Parathyroid adenoma (tissue), 2 donors: ENCODE measurements at regions not wholly inside any gene's neighbourhood (a gene's known extent, or its start where the extent isn't known, plus 50 kb on each side); places are given as distances from the start of the nearest gene placed in this dataset.

ENCODE experiments used
- H2AFZ ChIP-seq: fragments of 300-600 bp; sonication (generic); one replicate; pipeline ENCODE4 v1.7.0; 2017; ENCODE audit warnings: antibody characterized with exemption, mild to moderate bottlenecking
- H3K27ac ChIP-seq: fragments of 300-600 bp; sonication (generic); one replicate; pipeline ENCODE4 v1.7.0; 2017
- H3K27me3 ChIP-seq: fragments of 300-600 bp; sonication (generic); one replicate; pipeline ENCODE4 v1.7.0; 2017; ENCODE audit warnings: low read length; ENCODE audit not compliant: control insufficient read depth, insufficient read depth
- H3K36me3 ChIP-seq: fragments of 300-600 bp; sonication (generic); one replicate; pipeline ENCODE4 v1.7.0; 2017; ENCODE audit warnings: low read length; ENCODE audit not compliant: control insufficient read depth, insufficient read depth
- H3K4me1 ChIP-seq: fragments of 300-600 bp; sonication (generic); one replicate; pipeline ENCODE4 v1.7.0; 2017; ENCODE audit warnings: control low read depth
- H3K4me2 ChIP-seq: fragments of 300-600 bp; sonication (generic); one replicate; pipeline ENCODE4 v1.7.0; 2017; ENCODE audit warnings: low read length
- H3K4me3 ChIP-seq: fragments of 300-600 bp; sonication (generic); one replicate; pipeline ENCODE4 v1.7.0; 2017; ENCODE audit warnings: low read depth, low read length
- H3K79me2 ChIP-seq: fragments of 300-600 bp; sonication (generic); one replicate; pipeline ENCODE4 v1.7.0; 2017; ENCODE audit warnings: control low read depth
- H3K9ac ChIP-seq: fragments of 300-600 bp; sonication (generic); one replicate; pipeline ENCODE4 v1.7.0; 2017; ENCODE audit warnings: mild to moderate bottlenecking
- H3K9me3 ChIP-seq: fragments of 300-600 bp; sonication (generic); one replicate; pipeline ENCODE4 v1.7.0; 2017; ENCODE audit warnings: low read length; ENCODE audit not compliant: control insufficient read depth
- TF ChIP-seq, protein P1 (sequence below): fragments of 300-600 bp; sonication (generic); IDR thresholded peaks from one replicate; pipeline ENCODE4 v1.7.0; 2017; ENCODE audit warnings: antibody characterized with exemption, mild to moderate bottlenecking
- donor health status: primary hyperparathyroidism.

DNA sequence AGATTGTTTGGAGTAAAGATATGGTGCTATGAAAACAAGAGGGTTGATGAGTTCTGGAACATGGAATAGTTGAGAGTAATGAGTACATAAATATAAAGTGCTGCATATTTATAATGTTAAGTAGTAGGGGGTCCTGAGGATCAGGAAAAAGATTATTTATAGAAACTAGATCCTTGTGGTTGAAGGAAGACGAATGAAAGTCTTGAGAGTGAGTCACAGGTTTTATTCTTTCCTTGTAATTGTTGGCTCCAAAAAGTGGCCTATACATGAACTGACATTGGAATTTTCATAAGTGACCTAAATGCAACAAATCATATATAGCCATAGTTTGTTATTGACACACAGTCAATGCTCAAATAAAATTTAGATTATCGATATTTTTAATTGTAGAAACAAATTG is 440.4 kb upstream of the PRICKLE1 start:
- Histone ChIP-seq H3K4me2 (no peak overlapping the region), H3K27ac (no peak overlapping the region), H3K9me3 (no peaks in the 10 kb centered on the region), H3K9ac (no peak overlapping the region), H3K27me3 (no peaks in the 10 kb centered on the region), H3K4me3 (no peak overlapping the region), H2AFZ (no peak overlapping the region), H3K36me3 (no peaks in the 10 kb centered on the region), H3K79me2 (no peaks in the 10 kb centered on the region), H3K4me1 (peaks cover 6% of the 10 kb centered on the region)
- TF ChIP-seq, protein P1, sequence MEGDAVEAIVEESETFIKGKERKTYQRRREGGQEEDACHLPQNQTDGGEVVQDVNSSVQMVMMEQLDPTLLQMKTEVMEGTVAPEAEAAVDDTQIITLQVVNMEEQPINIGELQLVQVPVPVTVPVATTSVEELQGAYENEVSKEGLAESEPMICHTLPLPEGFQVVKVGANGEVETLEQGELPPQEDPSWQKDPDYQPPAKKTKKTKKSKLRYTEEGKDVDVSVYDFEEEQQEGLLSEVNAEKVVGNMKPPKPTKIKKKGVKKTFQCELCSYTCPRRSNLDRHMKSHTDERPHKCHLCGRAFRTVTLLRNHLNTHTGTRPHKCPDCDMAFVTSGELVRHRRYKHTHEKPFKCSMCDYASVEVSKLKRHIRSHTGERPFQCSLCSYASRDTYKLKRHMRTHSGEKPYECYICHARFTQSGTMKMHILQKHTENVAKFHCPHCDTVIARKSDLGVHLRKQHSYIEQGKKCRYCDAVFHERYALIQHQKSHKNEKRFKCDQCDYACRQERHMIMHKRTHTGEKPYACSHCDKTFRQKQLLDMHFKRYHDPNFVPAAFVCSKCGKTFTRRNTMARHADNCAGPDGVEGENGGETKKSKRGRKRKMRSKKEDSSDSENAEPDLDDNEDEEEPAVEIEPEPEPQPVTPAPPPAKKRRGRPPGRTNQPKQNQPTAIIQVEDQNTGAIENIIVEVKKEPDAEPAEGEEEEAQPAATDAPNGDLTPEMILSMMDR: no peak

DNA sequence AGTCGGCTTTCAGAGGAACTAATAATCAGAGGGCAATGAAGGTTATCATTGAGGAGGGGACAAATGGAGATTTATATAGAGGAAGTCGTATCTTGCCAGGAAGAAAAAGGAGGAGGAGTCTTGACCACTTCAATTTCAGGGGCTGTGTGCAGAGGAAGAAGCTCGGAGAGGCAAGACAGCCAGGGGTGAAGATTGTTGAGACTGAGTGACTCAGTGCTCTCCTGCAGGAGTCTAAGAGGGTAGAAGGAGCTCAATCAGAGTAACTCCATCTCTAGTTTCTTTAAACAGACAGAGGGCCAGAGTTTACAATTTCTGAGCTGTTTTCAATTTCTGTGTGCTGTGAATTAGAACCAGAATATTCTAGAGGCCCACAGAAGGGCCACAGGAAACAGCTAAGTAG is 439.3 kb upstream of the PRICKLE1 start:
- H3K79me2 ChIP-seq: no peaks in the 10 kb centered on the region
- no peak overlapping the region for H2AFZ ChIP-seq
- H3K27ac ChIP-seq: no peak overlapping the region
- H3K9ac ChIP-seq: no peak overlapping the region
- H3K4me1 ChIP-seq: peaks cover 6% of the 10 kb centered on the region
- H3K27me3 ChIP-seq: no peaks in the 10 kb centered on the region
- no peak overlapping the region for H3K4me3 ChIP-seq
- TF ChIP-seq, protein P1: no peak
- H3K36me3 ChIP-seq: no peaks in the 10 kb centered on the region
- no peaks in the 10 kb centered on the region for H3K9me3 ChIP-seq
- H3K4me2 ChIP-seq: no peak overlapping the region

DNA sequence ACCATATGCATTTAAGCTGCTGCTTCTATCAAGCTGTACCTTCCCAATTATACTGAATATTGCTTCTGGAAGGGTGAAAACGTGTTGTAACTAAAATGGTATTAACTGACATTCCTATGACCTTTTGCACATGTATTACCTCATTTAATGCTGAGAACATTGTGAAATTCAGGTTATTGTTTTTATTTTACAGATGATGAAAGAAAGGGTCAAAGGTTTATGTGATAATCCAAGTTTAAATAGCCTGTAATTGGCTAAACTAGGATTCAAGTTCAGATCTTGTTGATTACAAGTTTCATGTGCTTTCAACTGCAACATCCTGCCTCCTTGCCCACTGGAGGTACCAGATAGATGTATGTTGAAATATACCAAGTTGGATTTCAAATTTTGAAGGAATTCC is 433.3 kb upstream of the PRICKLE1 start:
- Histone ChIP-seq H3K79me2 (no peaks in the 10 kb centered on the region), H3K4me3 (no peak overlapping the region), H3K27me3 (no peaks in the 10 kb centered on the region), H3K27ac (no peak overlapping the region), H3K36me3 (no peaks in the 10 kb centered on the region), H3K9me3 (no peaks in the 10 kb centered on the region), H3K9ac (no peak overlapping the region), H3K4me2 (no peak overlapping the region), H2AFZ (no peak overlapping the region), H3K4me1 (no peaks in the 10 kb centered on the region)
- TF ChIP-seq, protein P1: no peak

- Histone ChIP-seq H3K27ac (no peak overlapping the region), H3K9me3 (no peaks in the 10 kb centered on the region), H3K4me1 (no peaks in the 10 kb centered on the region), H3K4me2 (no peak overlapping the region), H3K27me3 (no peaks in the 10 kb centered on the region), H3K79me2 (no peaks in the 10 kb centered on the region), H3K36me3 (no peaks in the 10 kb centered on the region), H2AFZ (no peak overlapping the region), H3K4me3 (no peak overlapping the region), H3K9ac (no peak overlapping the region)
- TF ChIP-seq, protein P1: no peak
Measured at GRCh38 chr12:43015090-43015737, 425.7 kb upstream of the PRICKLE1 start.

GRCh38 chr12:43011383-43011926 is 421.9 kb upstream of the PRICKLE1 start:
- Histone ChIP-seq H3K36me3 (no peaks in the 10 kb centered on the region), H3K9me3 (no peaks in the 10 kb centered on the region), H3K4me1 (no peaks in the 10 kb centered on the region), H3K4me3 (no peak overlapping the region), H3K27ac (no peak overlapping the region), H3K4me2 (no peak overlapping the region), H3K9ac (no peak overlapping the region), H3K79me2 (no peaks in the 10 kb centered on the region), H2AFZ (no peak overlapping the region), H3K27me3 (no peaks in the 10 kb centered on the region)
- TF ChIP-seq, protein P1: no peak
